RWPE1 (cell line): ENCODE measurements at regions not wholly inside any gene's neighbourhood (a gene's known extent, or its start where the extent isn't known, plus 50 kb on each side); places are given as distances from the start of the nearest gene placed in this dataset.
"Not testable (repeated sequence)": the region's sequence is repeated elsewhere in the genome, so short reads cannot be mapped to it uniquely, and the experiment has no call there.

ENCODE experiments used
- CTCF ChIA-PET: fragments of 350-600 bp; sonication (Branson Sonifier 250); formaldehyde crosslinking; extraction: SDS; loops from one replicate; lab custom pipeline; 2021; lab: Yijun Ruan, JAX
- POLR2A ChIA-PET: fragments of 400-600 bp; formaldehyde crosslinking; extraction: SDS; loops from one replicate; lab custom pipeline; 2020; ENCODE audit warnings: antibody characterized with exemption; ENCODE audit not compliant: low non-redundant PET; lab: Yijun Ruan, JAX
- DNase-seq: peaks from one replicate; pipeline ENCODE4 v3.0.0; 2012; ENCODE audit warnings: low spot score
- H3K27ac ChIP-seq: fragments of 450-650 bp; 2 replicates; pipeline ENCODE4 v1.5.1; 2017
- TF ChIP-seq, protein P1 (sequence below): fragments of 450-650 bp; conservative IDR thresholded peaks from 2 replicates; pipeline ENCODE4 v1.5.1; 2017; ENCODE audit warnings: low read depth, mild to moderate bottlenecking

DNA sequence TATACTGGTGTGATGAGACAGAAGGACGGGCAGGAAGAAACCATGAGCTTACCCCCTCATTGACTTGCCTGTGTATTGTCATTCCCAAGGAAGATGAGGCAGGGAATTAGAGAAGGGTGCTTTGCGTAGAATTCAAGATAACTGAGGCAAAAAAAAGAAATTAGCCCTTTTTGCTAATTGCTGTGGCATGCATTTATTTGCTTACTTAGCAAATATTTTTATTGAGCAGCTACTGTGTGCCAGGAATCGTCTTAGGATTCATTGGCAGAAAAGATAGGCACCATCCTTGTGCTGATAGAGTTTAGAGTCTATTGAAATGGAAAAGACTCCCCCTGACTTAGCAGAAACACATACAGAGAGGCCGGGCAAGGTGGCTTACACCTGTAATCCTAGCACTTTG, 541.9 kb downstream of the TMEM114 start:
- TF ChIP-seq, protein P1, sequence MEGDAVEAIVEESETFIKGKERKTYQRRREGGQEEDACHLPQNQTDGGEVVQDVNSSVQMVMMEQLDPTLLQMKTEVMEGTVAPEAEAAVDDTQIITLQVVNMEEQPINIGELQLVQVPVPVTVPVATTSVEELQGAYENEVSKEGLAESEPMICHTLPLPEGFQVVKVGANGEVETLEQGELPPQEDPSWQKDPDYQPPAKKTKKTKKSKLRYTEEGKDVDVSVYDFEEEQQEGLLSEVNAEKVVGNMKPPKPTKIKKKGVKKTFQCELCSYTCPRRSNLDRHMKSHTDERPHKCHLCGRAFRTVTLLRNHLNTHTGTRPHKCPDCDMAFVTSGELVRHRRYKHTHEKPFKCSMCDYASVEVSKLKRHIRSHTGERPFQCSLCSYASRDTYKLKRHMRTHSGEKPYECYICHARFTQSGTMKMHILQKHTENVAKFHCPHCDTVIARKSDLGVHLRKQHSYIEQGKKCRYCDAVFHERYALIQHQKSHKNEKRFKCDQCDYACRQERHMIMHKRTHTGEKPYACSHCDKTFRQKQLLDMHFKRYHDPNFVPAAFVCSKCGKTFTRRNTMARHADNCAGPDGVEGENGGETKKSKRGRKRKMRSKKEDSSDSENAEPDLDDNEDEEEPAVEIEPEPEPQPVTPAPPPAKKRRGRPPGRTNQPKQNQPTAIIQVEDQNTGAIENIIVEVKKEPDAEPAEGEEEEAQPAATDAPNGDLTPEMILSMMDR, result no peak
- ChIA-PET POLR2A (no interaction called here), CTCF (no interaction called here)
- no peak overlapping the region for H3K27ac ChIP-seq
- DNase-seq, result no peak

DNA sequence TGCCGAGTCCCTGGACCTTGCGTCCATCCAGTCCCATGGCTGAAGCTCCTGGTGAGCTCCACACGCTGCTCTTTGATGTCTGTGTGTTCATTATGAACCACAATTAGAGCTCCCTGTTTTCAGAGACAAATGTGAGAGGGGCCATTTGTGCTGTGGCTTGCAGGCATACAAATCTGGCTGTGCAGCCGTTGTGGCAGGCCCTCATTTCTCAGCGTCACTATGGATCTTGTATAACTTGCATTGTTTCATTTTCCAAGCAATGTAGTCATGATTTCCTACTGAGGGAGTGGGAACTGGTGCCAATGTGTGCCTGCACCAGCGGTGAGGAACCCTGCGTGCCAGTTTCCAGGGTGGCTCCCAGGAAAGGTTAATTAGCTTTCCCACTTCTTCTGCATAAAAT, 542.6 kb downstream of the TMEM114 start:
- CTCF ChIA-PET, result no interaction called here
- no peak overlapping the region for H3K27ac ChIP-seq
- TF ChIP-seq, protein P1, result no peak
- no peak for DNase-seq
- POLR2A ChIA-PET, result no interaction called here

DNA sequence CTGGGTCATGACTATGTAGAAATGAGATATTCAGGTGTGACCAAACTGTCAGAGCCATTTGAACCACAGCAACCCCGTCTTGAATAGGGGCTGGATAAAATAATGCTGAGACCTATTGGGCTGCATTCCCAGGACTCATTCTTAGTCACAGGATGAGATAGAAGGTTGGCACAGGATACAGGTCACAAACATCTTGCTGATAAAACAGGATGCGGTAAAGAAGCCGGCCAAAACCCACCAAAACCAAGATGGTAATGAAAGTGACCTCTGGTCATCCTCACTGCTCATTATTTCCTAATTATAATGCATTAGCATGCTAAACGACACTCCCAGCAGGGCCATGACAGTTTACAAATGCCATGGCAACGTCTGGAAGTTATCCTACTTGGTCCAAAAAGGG, 545.5 kb downstream of the TMEM114 start:
- no peak for DNase-seq
- ChIA-PET POLR2A (no interaction called here), CTCF (no interaction called here)
- TF ChIP-seq, protein P1, result no peak
- H3K27ac ChIP-seq, result no peak overlapping the region

DNA sequence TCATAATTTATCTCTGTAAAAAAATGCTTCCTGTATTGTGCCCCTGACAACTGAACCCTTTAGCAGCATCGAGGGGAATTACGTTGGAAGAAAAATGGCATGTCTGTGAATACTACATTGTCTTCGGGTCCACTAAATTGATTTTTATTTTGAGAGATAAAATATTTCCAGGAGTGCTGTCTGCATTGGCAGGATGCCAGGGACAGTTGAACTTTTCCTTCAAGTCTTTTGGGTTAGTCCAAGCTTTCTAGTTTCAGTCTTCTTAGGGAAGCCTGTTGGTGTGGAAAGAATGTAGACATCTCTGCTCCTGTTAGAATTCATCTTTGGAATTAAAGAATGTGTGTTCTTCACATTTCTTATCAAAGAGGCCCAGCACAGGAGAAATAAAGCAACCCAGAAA, 557.9 kb downstream of the TMEM114 start:
- no peak overlapping the region for H3K27ac ChIP-seq
- POLR2A ChIA-PET, result no interaction called here
- DNase-seq, result no peak
- CTCF ChIA-PET, result no interaction called here
- TF ChIP-seq, protein P1, result no peak

DNA sequence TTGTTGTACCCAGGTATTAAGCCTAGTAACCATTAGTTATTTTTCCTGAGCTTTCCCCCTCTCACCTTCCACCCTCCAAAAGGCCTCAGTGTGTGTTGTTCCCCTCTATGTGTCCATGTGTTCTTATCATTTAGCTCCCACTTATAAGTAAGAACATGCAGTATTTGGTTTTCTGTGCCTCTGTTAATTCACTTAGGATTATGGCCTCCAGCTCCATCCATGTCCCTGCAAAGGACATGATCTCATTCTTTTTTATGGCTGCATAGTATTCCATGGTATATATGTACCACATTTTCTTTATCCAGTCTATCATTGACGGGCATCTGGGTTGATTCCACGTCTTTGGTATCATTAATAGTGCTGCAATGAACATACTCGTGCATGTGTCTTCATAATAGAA, 560.3 kb downstream of the TMEM114 start:
- POLR2A ChIA-PET, result not testable (repeated sequence)

DNA sequence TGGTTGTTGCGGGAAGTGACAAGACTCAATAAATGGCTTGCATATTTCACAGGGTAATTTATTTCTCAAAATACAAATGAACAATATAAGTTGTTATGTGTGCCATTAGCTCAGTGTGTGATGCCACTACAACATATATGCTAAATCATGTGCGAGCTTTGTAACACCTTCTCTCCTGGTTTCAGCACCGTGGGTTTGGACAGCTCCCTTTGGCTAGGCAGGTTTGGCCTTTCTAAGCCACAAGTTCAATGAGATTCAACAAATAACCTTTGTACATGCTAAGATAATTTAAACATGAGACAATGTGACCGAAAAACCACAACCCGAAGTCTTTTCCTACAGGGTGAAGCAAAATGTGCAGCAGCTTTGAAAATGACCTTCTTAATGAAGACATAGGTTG, 563.9 kb downstream of the TMEM114 start:
- no peak for DNase-seq
- no peak overlapping the region for H3K27ac ChIP-seq
- POLR2A ChIA-PET, result no interaction called here
- CTCF ChIA-PET, result no interaction called here
- TF ChIP-seq, protein P1, result no peak

More for the DNA sequence above, 560.3 kb downstream of the TMEM114 start:
- CTCF ChIA-PET, DNase-seq, H3K27ac ChIP-seq: not testable (repeated sequence)

DNA sequence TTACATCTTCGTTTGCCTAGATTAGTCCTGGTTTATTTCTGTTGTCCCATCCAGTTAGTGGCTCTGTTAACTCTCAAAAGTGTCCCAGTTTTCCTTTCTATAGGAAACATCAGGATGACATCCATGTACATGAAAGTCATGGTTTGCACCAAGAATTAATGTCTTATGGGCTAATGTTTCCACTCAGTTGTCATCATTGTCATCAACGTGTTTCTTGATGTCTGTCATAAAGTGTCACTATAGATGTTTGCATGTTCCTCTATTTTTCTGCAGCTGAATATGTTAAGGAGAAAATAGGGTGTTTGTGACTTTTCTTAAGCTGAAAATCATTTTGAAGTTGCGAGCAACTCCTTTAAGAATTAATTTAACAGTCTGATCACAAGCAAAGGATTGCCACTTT, 567.0 kb downstream of the TMEM114 start:
- no peak overlapping the region for H3K27ac ChIP-seq
- TF ChIP-seq, protein P1, result no peak
- ChIA-PET POLR2A (no interaction called here), CTCF (no interaction called here)
- no peak for DNase-seq
